A549 (cell line): ENCODE measurements at regions not wholly inside any gene's neighbourhood (a gene's known extent, or its start where the extent isn't known, plus 50 kb on each side); places are given as distances from the start of the nearest gene placed in this dataset.
A peak's percentile ranks its signal among the peaks of the same experiment; 100 is the strongest.

ENCODE experiments used
- ATAC-seq, 2 experiments: fragments of 200-7000 bp in 1 of 2; fragments of >200 bp in 1 of 2; cut with Nextera tagmentation in 1 of 2; cut with Tn5 transposase in 1 of 2; 3 replicates each; pipeline versions ENCODE4 v1.8.0 to v1.9.1; 2018 to 2020; ENCODE audit warnings: mild to moderate bottlenecking in 1 of 2, moderate library complexity in 1 of 2
- CTCF ChIA-PET: fragments of 300-600 bp; sonication (Branson Sonifier 250); formaldehyde crosslinking; extraction: SDS; loops from one replicate; lab custom pipeline; 2021; ENCODE audit warnings: antibody characterized with exemption, inconsistent platforms; lab: Yijun Ruan, JAX
- POLR2A ChIA-PET: fragments of 350-600 bp; formaldehyde crosslinking; extraction: SDS; loops from one replicate; lab custom pipeline; 2021; ENCODE audit warnings: antibody characterized with exemption, inconsistent platforms; lab: Yijun Ruan, JAX
- DNase-seq, 2 experiments: peaks; one replicate each; pipeline versions ENCODE4 v3.0.0 to v3.0.0-alpha.2; 2011 to 2016; ENCODE audit warnings: low read depth in 1 of 2, low spot score in 1 of 2
- FAIRE-seq: peaks from 2 replicates; lab custom pipeline; 2011; peaks lifted over from hg19 to GRCh38; lab: Jason Lieb, UNC
- H3K27ac ChIP-seq, 2 experiments: fragments of >200 bp; sonication (Bioruptor Twin); formaldehyde crosslinking; 3 replicates each; pipeline ENCODE4 v1.5.1; 2016 to 2017
- H3K4me1 ChIP-seq: fragments of >200 bp; sonication (Bioruptor Twin); formaldehyde crosslinking; 3 replicates; pipeline ENCODE4 v1.6.1; 2016
- H3K4me2 ChIP-seq: fragments of >200 bp; sonication (Bioruptor Twin); formaldehyde crosslinking; 3 replicates; pipeline ENCODE4 v1.6.1; 2016
- H3K4me3 ChIP-seq: fragments of >200 bp; sonication (Bioruptor Twin); formaldehyde crosslinking; 3 replicates; pipeline ENCODE4 v1.5.1; 2016
- H3K9me3 ChIP-seq: fragments of >200 bp; sonication (Bioruptor Twin); formaldehyde crosslinking; 3 replicates; pipeline ENCODE4 v1.6.1; 2016
- CBX2 ChIP-seq: fragments of 200-600 bp; sonication (generic); IDR thresholded peaks from 2 replicates; pipeline ENCODE4 v1.6.1; 2016; ENCODE audit warnings: low read depth, mild to moderate bottlenecking, borderline replicate concordance
- CBX8 ChIP-seq: fragments of 200-600 bp; sonication (generic); IDR thresholded peaks from 2 replicates; pipeline ENCODE4 v1.6.1; 2016
- CEBPB ChIP-seq, 2 experiments: fragments of >200 bp in 1 of 2; sonication (Bioruptor Twin) in 1 of 2; formaldehyde crosslinking in 1 of 2; IDR thresholded peaks; 2 replicates each; pipeline ENCODE4 v1.6.1; 2012 to 2016
- EHMT2 ChIP-seq: fragments of 200-600 bp; sonication (generic); IDR thresholded peaks from 2 replicates; pipeline ENCODE4 v1.6.1; 2016; ENCODE audit warnings: antibody characterized with exemption, low read depth, mild to moderate bottlenecking, moderate library complexity
- FOSB ChIP-seq: fragments of 250-450 bp; sonication (Bioruptor Pico); IDR thresholded peaks from 2 replicates; pipeline ENCODE4 v1.5.0; 2020; ENCODE audit warnings: mild to moderate bottlenecking, moderate library complexity
- GATA3 ChIP-seq: IDR thresholded peaks from 2 replicates; pipeline ENCODE4 v1.6.1; 2012; ENCODE audit warnings: borderline replicate concordance
- HDAC2 ChIP-seq: fragments of 200-600 bp; sonication (generic); IDR thresholded peaks from 2 replicates; pipeline ENCODE4 v1.6.1; 2016
- HES2 ChIP-seq: fragments of >200 bp; sonication (Bioruptor Twin); formaldehyde crosslinking; IDR thresholded peaks from 2 replicates; pipeline ENCODE4 v1.6.1; 2016
- HOXA7 ChIP-seq: fragments of 250-450 bp; sonication (Bioruptor Pico); IDR thresholded peaks from 2 replicates; pipeline ENCODE4 v1.5.0; 2020; ENCODE audit warnings: mild to moderate bottlenecking, moderate library complexity
- KDM5A ChIP-seq: fragments of 200-600 bp; sonication (generic); IDR thresholded peaks from 2 replicates; pipeline ENCODE4 v1.6.1; 2016; ENCODE audit warnings: antibody characterized with exemption, mild to moderate bottlenecking
- NR3C1 ChIP-seq: fragments of >200 bp; sonication (Bioruptor Twin); formaldehyde crosslinking; IDR thresholded peaks from 3 replicates; pipeline ENCODE4 v1.6.1; 2017
- PBX3 ChIP-seq: IDR thresholded peaks from 2 replicates; pipeline ENCODE4 v1.6.1; 2012
- PHF8 ChIP-seq: fragments of 200-600 bp; sonication (generic); IDR thresholded peaks from 2 replicates; pipeline ENCODE4 v1.6.1; 2016; ENCODE audit warnings: low read depth, mild to moderate bottlenecking, antibody characterized with exemption, moderate library complexity, borderline replicate concordance
- RARB ChIP-seq: fragments of 250-450 bp; sonication (Bioruptor Pico); IDR thresholded peaks from 2 replicates; pipeline ENCODE4 v1.8.0; 2021; ENCODE audit warnings: mild to moderate bottlenecking, moderate library complexity
- RCOR1 ChIP-seq: fragments of 150-350 bp; IDR thresholded peaks from 2 replicates; pipeline ENCODE4 v1.6.1; 2014; ENCODE audit warnings: antibody characterized with exemption, low read length, low read depth
- USF2 ChIP-seq: fragments of 450-650 bp; IDR thresholded peaks from 2 replicates; pipeline ENCODE4 v1.6.1; 2014; ENCODE audit warnings: antibody characterized with exemption
- ZC3H11A ChIP-seq: fragments of 450-650 bp; IDR thresholded peaks from 2 replicates; pipeline ENCODE4 v1.6.1; 2014; ENCODE audit warnings: antibody characterized with exemption, mild to moderate bottlenecking
- ZFP36 ChIP-seq: fragments of 450-650 bp; IDR thresholded peaks from 2 replicates; pipeline ENCODE4 v1.6.1; 2014; ENCODE audit warnings: borderline replicate concordance; ENCODE audit not compliant: partially characterized antibody
- WGBS: methylation state at CpG from one replicate; pipeline ENCODE4 v1.1.6; 2017; ENCODE audit errors: missing lambda C conversion rate; 5-methylcytosine and 5-hydroxymethylcytosine counted together
- TF ChIP-seq, protein P1 (sequence below): fragments of >200 bp; sonication (Bioruptor Twin); formaldehyde crosslinking; IDR thresholded peaks from 3 replicates; pipeline ENCODE4 v1.5.1; 2016
- TF ChIP-seq, protein P2 (sequence below): fragments of 150-350 bp; IDR thresholded peaks from 2 replicates; pipeline ENCODE4 v1.6.1; 2014; ENCODE audit warnings: low read depth, mild to moderate bottlenecking, low read length

DNA sequence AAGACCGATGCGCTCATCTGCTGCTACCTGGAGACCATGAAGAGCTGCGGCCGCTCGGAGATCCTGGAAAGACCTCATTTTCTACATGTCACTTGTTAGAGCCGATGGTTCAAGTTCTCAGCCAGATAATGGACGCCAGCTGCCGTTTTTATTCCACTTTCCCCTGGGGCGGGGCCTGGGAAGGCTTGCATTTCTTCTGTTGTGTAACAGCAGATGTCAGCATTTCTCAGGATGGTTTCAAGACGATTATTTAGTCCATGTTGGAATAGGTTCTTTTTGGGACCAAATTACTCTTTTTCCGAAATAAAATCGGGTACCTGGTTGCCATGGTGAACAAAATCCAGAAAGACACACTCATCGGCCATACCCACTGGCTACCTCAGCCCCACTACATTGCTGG, 1418.3 kb downstream of the CDH11 start:
- Histone ChIP-seq H3K9me3 (no peaks in the 10 kb centered on the region), H3K4me3 (no peak overlapping the region), H3K27ac (no peak overlapping the region), H3K4me2 (no peak overlapping the region), H3K4me1 (no peaks in the 10 kb centered on the region)
- FAIRE-seq (no peak), DNase-seq (no peak), ATAC-seq (no peak)
- ChIA-PET CTCF (interaction anchor here (0.6 kb wide), 1 partner anchor 590 kb away, joined by 3 read pairs; no protein-coding TSS in a partner anchor), POLR2A (no interaction called here)
- TF ChIP-seq PBX3 (no peak), HOXA7 (CRISPR knock-in tag) (no peak), USF2 (no peak), RCOR1 (no peak)
- 18% methylated on average over 13 of the region's 13 CpGs for WGBS

DNA sequence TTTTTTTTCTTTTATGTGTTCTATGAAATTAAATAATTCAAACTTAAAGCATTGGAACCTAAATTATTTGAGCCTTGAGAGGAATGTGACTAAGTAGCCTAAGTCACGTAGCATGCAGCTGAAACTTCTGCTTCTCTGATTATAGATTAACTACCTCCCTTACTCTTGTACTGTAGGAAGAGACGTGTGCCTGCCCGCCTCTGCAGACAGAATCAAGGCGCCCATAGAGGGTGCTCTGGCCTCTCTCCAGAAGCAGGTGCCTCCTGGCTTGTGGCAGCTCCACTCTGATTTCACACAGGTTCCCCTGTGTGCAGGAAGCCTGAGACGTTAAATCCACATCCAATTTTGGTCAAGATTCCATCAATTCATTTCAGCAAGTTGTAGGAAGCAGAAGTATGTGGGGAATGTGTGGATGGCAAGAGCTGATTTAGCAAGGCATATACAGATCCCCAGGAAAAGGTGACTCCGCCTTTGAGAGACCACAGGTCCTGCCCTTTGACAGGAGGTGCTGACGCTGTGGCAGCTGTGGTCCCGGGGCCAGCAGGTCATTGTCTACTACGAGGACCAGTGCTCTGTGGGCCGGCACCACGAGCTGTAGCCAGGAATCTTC, 1418.8 kb downstream of the CDH11 start:
- TF ChIP-seq USF2 (no peak), PBX3 (no peak), HES2 (no peak), HOXA7 (CRISPR knock-in tag) (no peak), NR3C1 (no peak), EHMT2 (no peak), CBX2 (no peak), FOSB (CRISPR knock-in tag) (no peak), HDAC2 (no peak), ZC3H11A (no peak), ZFP36 (no peak), KDM5A (no peak), PHF8 (no peak), CEBPB (IDR thresholded peaks at IDR 0.05) (no peak), CBX8 (no peak), GATA3 (no peak), RARB (CRISPR knock-in tag) (no peak)
- TF ChIP-seq, protein P1, sequence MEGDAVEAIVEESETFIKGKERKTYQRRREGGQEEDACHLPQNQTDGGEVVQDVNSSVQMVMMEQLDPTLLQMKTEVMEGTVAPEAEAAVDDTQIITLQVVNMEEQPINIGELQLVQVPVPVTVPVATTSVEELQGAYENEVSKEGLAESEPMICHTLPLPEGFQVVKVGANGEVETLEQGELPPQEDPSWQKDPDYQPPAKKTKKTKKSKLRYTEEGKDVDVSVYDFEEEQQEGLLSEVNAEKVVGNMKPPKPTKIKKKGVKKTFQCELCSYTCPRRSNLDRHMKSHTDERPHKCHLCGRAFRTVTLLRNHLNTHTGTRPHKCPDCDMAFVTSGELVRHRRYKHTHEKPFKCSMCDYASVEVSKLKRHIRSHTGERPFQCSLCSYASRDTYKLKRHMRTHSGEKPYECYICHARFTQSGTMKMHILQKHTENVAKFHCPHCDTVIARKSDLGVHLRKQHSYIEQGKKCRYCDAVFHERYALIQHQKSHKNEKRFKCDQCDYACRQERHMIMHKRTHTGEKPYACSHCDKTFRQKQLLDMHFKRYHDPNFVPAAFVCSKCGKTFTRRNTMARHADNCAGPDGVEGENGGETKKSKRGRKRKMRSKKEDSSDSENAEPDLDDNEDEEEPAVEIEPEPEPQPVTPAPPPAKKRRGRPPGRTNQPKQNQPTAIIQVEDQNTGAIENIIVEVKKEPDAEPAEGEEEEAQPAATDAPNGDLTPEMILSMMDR = no peak
- TF ChIP-seq, protein P2, sequence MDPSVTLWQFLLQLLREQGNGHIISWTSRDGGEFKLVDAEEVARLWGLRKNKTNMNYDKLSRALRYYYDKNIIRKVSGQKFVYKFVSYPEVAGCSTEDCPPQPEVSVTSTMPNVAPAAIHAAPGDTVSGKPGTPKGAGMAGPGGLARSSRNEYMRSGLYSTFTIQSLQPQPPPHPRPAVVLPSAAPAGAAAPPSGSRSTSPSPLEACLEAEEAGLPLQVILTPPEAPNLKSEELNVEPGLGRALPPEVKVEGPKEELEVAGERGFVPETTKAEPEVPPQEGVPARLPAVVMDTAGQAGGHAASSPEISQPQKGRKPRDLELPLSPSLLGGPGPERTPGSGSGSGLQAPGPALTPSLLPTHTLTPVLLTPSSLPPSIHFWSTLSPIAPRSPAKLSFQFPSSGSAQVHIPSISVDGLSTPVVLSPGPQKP = no peak
- H3K4me1 ChIP-seq = no peaks in the 10 kb centered on the region
- no peak overlapping the region for H3K4me3 ChIP-seq
- FAIRE-seq (no peak), ATAC-seq (peak; percentile 35 to 39; a peak in 1 of 6 replicates), DNase-seq (no peak)
- WGBS = 3% methylated on average over 11 of the region's 11 CpGs
- H3K9me3 ChIP-seq = no peaks in the 10 kb centered on the region
- H3K4me2 ChIP-seq = no peak overlapping the region
- no peak overlapping the region for H3K27ac ChIP-seq
- ChIA-PET CTCF (interaction anchor here (0.6 kb wide), 1 partner anchor 591 kb away, joined by 3 read pairs; no protein-coding TSS in a partner anchor), POLR2A (no interaction called here)
